Sciatic nerve (tissue), 2 donors: ENCODE measurements at regions not wholly inside any gene's neighbourhood (a gene's known extent, or its start where the extent isn't known, plus 50 kb on each side); places are given as distances from the start of the nearest gene placed in this dataset.
"Not testable (repeated sequence)": the region's sequence is repeated elsewhere in the genome, so short reads cannot be mapped to it uniquely, and the experiment has no call there.

Source experiments
- ATAC-seq: fragments of 200-7000 bp; cut with Tn5 transposase; one replicate; pipeline ENCODE4 v1.9.1; 2020; ENCODE audit warnings: mild to moderate bottlenecking, moderate library complexity
- DNase-seq: peaks from one replicate; pipeline ENCODE4 v3.0.0-alpha.2; 2020; ENCODE audit warnings: low spot score
- intact Hi-C: fragments of 100-400 bp; cut with DNase I; formaldehyde crosslinking; loops from one replicate; pipeline ENCODE4 v1.14.2; 2022
- donor health status: DM: no; HTN: no; CAD: no.
- donor health status: DM: no; HTN: no; CAD: no.

- no peak for DNase-seq
- intact Hi-C loops, result no loop called here
- no peak for ATAC-seq
Measured at GRCh38 chr4:114082348-114082747, 102.9 kb upstream of the ARSJ start.

- ATAC-seq (no peak), DNase-seq (no peak)
- intact Hi-C loops, result no loop called here
Measured at GRCh38 chr4:114085611-114086345, 106.3 kb upstream of the ARSJ start.

GRCh38 chr4:114087596-114088230 is 108.3 kb upstream of the ARSJ start:
- intact Hi-C loops, result no loop called here
- ATAC-seq, result no peak
- no peak for DNase-seq

DNA sequence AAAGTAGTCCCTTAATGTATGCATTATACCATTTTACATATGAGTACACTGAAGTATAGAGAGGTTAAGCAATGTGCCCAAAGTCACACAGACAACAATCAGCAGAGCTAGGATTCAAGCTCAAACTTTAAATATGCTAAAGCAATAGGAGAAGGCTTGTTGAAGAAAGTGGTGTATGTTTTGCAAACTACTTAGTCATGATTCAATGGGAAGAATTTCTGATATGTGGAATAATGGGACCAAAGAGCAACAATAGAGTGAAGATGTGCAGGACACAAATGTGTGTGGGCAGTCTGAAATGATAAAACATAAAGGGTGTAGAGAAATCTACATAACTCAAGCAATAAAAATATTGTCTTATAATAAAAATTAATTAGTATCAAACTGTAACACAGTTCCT is 109.0 kb upstream of the ARSJ start:
- ATAC-seq (no peak), DNase-seq (no peak)
- intact Hi-C loops, result no loop called here

- no peak for DNase-seq
- intact Hi-C loops, result no loop called here
- no peak for ATAC-seq
Measured at GRCh38 chr4:114091546-114091945, 112.1 kb upstream of the ARSJ start.

DNA sequence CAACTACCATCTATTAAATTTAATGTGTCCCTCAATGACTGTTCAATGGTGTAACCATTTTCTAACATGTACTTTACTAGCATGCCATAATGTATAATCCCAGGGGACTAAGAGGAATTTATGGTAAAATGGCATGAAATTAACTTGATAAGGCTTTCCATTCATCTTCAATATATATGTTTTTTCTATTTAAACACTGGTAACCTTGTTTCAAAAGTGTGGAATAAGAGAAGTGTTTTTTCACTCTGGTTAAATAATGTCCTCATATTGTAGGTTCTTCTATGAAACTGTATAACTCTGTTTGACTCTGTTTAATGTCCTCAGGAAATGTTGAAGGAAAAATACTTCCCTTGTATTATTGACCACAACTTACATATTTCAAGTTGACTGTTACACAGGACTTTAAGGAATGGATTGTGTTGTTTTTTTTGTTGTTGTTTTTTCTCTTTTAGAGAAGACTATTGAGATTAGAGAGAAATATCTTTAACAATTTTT is 113.8 kb upstream of the ARSJ start:
- DNase-seq (no peak), ATAC-seq (no peak)
- intact Hi-C loops, result no loop called here

GRCh38 chr4:114100288-114101031 is 121.0 kb upstream of the ARSJ start:
- ATAC-seq (no peak), DNase-seq (no peak)
- intact Hi-C loops, result no loop called here

DNA sequence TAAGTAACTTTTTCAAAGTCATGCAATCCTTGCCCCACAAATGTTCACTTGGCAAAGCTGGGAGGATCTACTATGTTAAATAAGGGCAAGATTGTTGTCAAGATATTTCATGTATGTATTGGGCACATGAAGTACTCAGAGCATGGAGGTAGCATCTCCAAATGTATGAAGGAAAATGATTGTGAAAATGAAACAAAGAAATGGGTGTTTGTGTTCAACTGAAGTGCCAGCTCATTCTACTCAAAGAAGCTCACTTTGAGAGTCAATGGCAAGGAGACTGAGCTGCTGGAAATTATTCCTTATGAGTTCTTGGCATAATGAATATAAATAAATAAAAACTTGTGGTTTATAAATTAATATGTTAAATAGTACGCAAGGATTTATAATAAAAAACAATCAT is 124.5 kb upstream of the ARSJ start:
- intact Hi-C loops, result no loop called here
- no peak for ATAC-seq
- DNase-seq, result no peak

GRCh38 chr4:114108869-114109268 is 129.4 kb upstream of the ARSJ start:
- intact Hi-C loops, result no loop called here
- DNase-seq, result no peak
- ATAC-seq, result no peak

DNA sequence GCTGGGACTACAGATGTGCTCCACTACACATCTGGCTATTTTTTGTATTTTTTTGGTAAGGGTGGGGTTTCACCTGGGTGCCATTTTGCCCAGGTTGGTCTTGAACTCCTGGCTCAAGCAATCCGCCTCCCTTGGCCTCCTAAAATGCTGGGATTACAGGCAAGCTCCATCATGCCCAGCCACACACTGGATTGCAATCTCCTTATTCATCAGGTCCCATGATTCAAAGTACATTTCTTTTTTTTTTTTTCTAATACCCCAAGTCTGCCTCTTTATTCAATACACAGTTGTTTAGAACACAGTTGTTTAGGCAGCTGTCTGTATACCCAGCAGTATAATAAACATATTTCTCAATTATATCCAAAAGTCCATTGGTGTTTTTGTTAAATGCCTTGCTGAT is 130.3 kb upstream of the ARSJ start:
- intact Hi-C loops, result no loop called here
- DNase-seq (no peak), ATAC-seq (no peak)

DNA sequence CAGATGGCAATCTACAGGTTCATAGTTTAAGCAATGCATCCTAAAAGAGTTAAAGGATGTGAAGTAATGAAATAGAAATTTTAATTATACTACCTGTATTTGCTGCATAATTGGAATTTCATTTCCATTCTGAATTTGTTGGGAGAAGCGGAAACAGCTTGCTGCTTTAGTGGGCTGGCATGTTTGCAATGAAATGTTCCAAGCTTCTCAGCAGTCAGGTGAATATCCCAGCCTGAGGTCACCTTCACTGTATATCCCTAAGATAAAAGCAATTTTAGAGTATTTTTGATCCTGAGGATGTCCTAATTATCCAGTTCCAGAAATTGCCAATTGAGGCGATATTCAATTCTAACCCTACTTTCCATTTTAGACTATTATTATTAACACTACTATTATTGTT is 136.1 kb upstream of the ARSJ start:
- no peak for ATAC-seq
- intact Hi-C loops, result no loop called here
- DNase-seq, result no peak

DNA sequence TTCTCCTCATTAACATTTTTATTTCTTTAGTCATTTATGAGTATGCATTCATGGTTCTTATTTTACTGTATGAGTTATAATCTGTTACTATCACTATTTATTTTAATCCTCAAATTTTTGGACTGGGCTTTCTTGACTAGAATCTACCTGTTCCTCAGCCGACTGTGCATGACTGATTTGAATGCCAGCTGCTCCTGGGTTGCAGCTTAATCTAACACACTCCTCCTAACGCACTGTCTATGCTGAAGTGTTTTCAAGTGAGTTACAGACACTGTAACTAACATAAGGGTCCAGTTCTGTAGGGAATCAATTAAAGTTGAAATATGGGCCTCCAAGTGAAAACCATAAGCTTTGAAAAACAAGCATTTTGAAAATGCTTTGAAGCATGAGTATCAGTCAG is 137.4 kb upstream of the ARSJ start:
- ATAC-seq (no peak), DNase-seq (no peak)
- intact Hi-C loops, result no loop called here

- no peak for ATAC-seq
- no peak for DNase-seq
Measured at GRCh38 chr4:114121221-114121620, 141.8 kb upstream of the ARSJ start.

GRCh38 chr4:114132199-114132598 is 152.8 kb upstream of the ARSJ start:
- ATAC-seq, result no peak
- intact Hi-C loops, result no loop called here
- DNase-seq, result no peak

More at GRCh38 chr4:114121221-114121620, 141.8 kb upstream of the ARSJ start:
- intact Hi-C loops, result no loop called here

DNA sequence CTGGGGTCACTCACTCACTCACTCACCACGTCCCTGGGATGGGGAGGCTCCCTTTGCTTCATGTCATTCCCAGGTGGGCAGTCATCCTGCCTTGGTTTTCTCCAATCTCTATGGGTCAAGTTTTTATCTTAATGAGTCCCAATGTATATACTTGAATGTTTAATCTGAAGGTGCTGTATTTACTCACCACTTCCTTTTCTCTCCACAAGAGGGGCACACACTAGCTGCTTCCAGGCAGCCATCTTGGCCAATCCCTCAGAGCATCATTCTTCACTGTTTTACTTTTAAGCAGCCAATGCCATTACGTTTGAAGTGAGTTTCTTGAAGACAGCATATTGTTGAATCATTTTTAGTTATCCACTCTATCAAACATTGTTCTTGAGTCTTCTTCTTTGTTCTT is 153.4 kb upstream of the ARSJ start:
- DNase-seq, result no peak
- intact Hi-C loops, result no loop called here
- no peak for ATAC-seq

DNA sequence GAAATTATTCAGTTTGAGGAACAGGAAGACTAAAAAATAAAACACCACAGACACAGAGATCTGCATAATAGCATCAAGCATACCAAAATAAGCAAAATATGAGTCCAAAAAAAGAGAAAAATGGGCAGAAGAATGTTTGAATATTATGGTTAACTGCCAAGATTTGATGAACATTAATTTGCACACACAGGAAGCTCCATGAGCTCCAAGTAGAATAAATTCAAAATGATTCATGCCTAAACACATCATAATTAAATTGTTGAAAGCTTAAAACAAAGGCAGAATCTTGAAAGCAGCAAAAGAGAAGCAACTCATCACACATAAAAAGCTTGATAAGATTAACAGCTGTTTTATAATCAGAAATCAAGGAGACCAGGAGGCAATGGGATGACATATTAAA is 156.6 kb upstream of the ARSJ start:
- intact Hi-C loops, result no loop called here
- ATAC-seq (no peak), DNase-seq (no peak)

DNA sequence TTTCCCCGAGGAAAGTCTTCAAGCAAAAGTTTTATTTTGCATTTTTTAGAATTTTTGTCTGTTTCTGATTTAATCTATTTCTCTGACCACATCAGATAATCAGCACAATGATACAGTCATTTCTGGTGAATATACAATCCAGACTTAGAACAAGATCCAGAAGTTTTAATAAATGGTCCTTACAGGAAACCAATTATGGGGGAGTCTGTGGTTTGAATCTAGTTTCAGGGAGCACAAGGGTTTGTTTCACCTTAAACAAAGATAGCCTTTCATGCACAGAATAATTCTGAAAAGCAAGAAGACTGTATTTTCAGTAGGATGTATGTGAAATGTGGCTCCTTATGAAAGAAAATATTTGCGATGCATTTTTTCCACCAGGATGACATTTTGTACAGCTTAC is 158.5 kb upstream of the ARSJ start:
- ATAC-seq (no peak), DNase-seq (no peak)
- intact Hi-C loops, result no loop called here

DNA sequence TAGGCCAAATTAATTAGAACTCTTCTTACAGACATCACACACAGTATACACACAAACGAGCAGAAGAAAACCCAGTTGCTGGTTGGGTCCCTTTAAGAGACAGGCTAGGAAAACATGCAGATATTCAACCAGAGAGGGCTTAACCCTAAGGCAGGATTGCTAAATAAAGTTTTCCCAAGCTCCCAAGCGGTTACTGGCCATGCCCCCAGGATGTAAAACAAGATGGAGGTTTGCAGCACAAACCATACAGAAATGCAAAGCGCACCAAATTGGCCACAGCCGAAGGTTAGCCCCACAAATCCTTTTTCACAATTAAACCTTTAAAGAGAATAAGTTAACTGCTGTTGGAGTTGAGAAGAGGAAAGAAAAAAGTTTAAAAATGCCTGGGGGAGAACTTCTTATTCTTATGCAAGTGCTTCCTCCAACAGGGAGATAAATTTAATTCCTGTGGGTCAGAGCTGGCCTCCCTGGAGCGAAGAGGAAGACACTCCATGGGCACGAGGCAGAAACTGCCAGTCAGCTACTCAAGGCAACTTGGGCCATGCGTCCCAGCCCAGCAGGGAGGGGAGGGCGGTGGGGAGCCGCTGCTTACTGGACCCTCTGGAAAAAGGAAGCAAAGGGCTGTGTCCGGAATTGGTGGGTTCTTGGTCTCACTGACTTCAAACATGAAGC is 167.6 kb upstream of the ARSJ start:
- ATAC-seq (peak; percentile 34), DNase-seq (no peak)

GRCh38 chr4:114147619-114148208 is 168.3 kb upstream of the ARSJ start:
- intact Hi-C loops, ATAC-seq, DNase-seq: not testable (repeated sequence)

More for the DNA sequence above, 167.6 kb upstream of the ARSJ start:
- intact Hi-C loops, result no loop called here
